HL-60 (cell line): ENCODE measurements at regions not wholly inside any gene's neighbourhood (a gene's known extent, or its start where the extent isn't known, plus 50 kb on each side); places are given as distances from the start of the nearest gene placed in this dataset.

ENCODE experiments used
- DNase-seq, 2 experiments: peaks; one replicate each; pipeline ENCODE4 v3.0.0-alpha.2; 2010 to 2020; ENCODE audit warnings: low read depth in 1 of 2, low spot score in 1 of 2
- H3K27ac ChIP-seq: fragments of 250-450 bp; sonication (Bioruptor Pico); replicated peaks from 2 replicates; pipeline ENCODE4 v1.5.1; 2020; ENCODE audit warnings: mild to moderate bottlenecking, moderate library complexity
- H3K27me3 ChIP-seq: fragments of 250-450 bp; sonication (Bioruptor Pico); 2 replicates; pipeline ENCODE4 v1.5.1; 2021; ENCODE audit warnings: mild to moderate bottlenecking, moderate library complexity; ENCODE audit not compliant: insufficient read depth, poor library complexity, severe bottlenecking
- H3K4me3 ChIP-seq: replicated peaks from 2 replicates; pipeline ENCODE4 v1.5.1; 2011; ENCODE audit warnings: mild to moderate bottlenecking, control low read depth, low read length; ENCODE audit not compliant: insufficient read depth
- CTCF ChIP-seq: IDR thresholded peaks from one replicate; pipeline ENCODE4 v1.5.1; 2011; ENCODE audit warnings: low read length, control low read depth, inconsistent platforms; ENCODE audit not compliant: insufficient read depth
- GABPA ChIP-seq: IDR thresholded peaks from 2 replicates; pipeline ENCODE4 v1.6.1; 2012; ENCODE audit warnings: low read depth
- POLR2AphosphoS5 ChIP-seq: IDR thresholded peaks from 2 replicates; pipeline ENCODE4 v1.6.1; 2012; ENCODE audit warnings: low read depth
- REST ChIP-seq: IDR thresholded peaks from 2 replicates; pipeline ENCODE4 v1.6.1; 2012; ENCODE audit warnings: low read depth; ENCODE audit not compliant: insufficient replicate concordance
- SPI1 ChIP-seq: IDR thresholded peaks from 2 replicates; pipeline ENCODE4 v1.6.1; 2012; ENCODE audit warnings: low read depth, mild to moderate bottlenecking, borderline replicate concordance

GRCh38 chr10:25738776-25739175 lies 195.3 kb upstream of the MYO3A start:
- H3K4me3 ChIP-seq = no peak overlapping the region
- no peak overlapping the region for H3K27ac ChIP-seq
- TF ChIP-seq GABPA (no peak), POLR2AphosphoS5 (no peak), SPI1 (no peak), REST (no peak), CTCF (no peak)
- H3K27me3 ChIP-seq = peaks cover 2% of the 10 kb centered on the region
- DNase-seq = no peak

- DNase-seq = no peak
- H3K4me3 ChIP-seq = no peak overlapping the region
- no peak overlapping the region for H3K27ac ChIP-seq
- peaks cover 2% of the 10 kb centered on the region for H3K27me3 ChIP-seq
- TF ChIP-seq GABPA = no peak
- TF ChIP-seq CTCF = no peak
- no peak for TF ChIP-seq POLR2AphosphoS5
- TF ChIP-seq SPI1 = no peak
- no peak for TF ChIP-seq REST
Observed at GRCh38 chr10:25743832-25744231, 190.2 kb upstream of the MYO3A start.

GRCh38 chr10:25744574-25744973 lies 189.5 kb upstream of the MYO3A start:
- no peak for DNase-seq
- Histone ChIP-seq H3K4me3 (no peak overlapping the region), H3K27ac (no peak overlapping the region), H3K27me3 (peaks cover 2% of the 10 kb centered on the region)
- TF ChIP-seq POLR2AphosphoS5 (no peak), GABPA (no peak), REST (no peak), CTCF (no peak), SPI1 (no peak)
